Upper lobe of right lung (tissue), 1 donor: ENCODE measurements at regions not wholly inside any gene's neighbourhood (a gene's known extent, or its start where the extent isn't known, plus 50 kb on each side); places are given as distances from the start of the nearest gene placed in this dataset.

Source experiments
- ATAC-seq: fragments of 200-7000 bp; cut with Tn5 transposase; one replicate; pipeline ENCODE4 v1.9.1; 2020; ENCODE audit warnings: mild to moderate bottlenecking, moderate library complexity
- DNase-seq: peaks from one replicate; pipeline ENCODE4 v3.0.0-alpha.2; 2020
- H3K27ac ChIP-seq: fragments of 200-600 bp; one replicate; pipeline ENCODE4 v1.8.0; 2022
- H3K27me3 ChIP-seq: fragments of 200-600 bp; one replicate; pipeline ENCODE4 v1.8.0; 2022; ENCODE audit warnings: mild to moderate bottlenecking
- H3K36me3 ChIP-seq: fragments of 200-600 bp; one replicate; pipeline ENCODE4 v1.8.0; 2022
- H3K4me1 ChIP-seq: fragments of 200-600 bp; one replicate; pipeline ENCODE4 v1.8.0; 2022
- H3K4me3 ChIP-seq: fragments of 200-600 bp; one replicate; pipeline ENCODE4 v1.8.0; 2022; ENCODE audit warnings: mild to moderate bottlenecking
- H3K9me3 ChIP-seq: fragments of 200-600 bp; one replicate; pipeline ENCODE4 v1.8.0; 2022
- CTCF ChIP-seq: fragments of 200-600 bp; IDR thresholded peaks from one replicate; pipeline ENCODE4 v1.8.0; 2022; ENCODE audit warnings: antibody characterized with exemption
- intact Hi-C: fragments of 100-400 bp; cut with DNase I; formaldehyde crosslinking; loops from one replicate; pipeline ENCODE4 v1.11.0; 2022
- donor health status: DM: no; HTN: yes; CAD: no; lungs with severe emphysema.

GRCh38 chr6:67887747-67888545 lies 747.1 kb upstream of the ADGRB3 start:
- intact Hi-C loops = no loop called here
- Histone ChIP-seq H3K4me1 (no peaks in the 10 kb centered on the region), H3K4me3 (no peak overlapping the region), H3K36me3 (no peaks in the 10 kb centered on the region), H3K9me3 (no peaks in the 10 kb centered on the region), H3K27ac (no peak overlapping the region), H3K27me3 (no peaks in the 10 kb centered on the region)
- DNase-seq (no peak), ATAC-seq (no peak)
- TF ChIP-seq CTCF = no peak

GRCh38 chr6:67887419-67887746 lies 747.7 kb upstream of the ADGRB3 start:
- ATAC-seq (no peak), DNase-seq (no peak)
- no peaks in the 10 kb centered on the region for H3K4me1 ChIP-seq
- H3K36me3 ChIP-seq = no peaks in the 10 kb centered on the region
- H3K4me3 ChIP-seq = no peak overlapping the region
- TF ChIP-seq CTCF = no peak
- no peaks in the 10 kb centered on the region for H3K27me3 ChIP-seq
- H3K27ac ChIP-seq = no peak overlapping the region
- no peaks in the 10 kb centered on the region for H3K9me3 ChIP-seq
- intact Hi-C loops = no loop called here

- H3K9me3 ChIP-seq = no peaks in the 10 kb centered on the region
- ATAC-seq (no peak), DNase-seq (no peak)
- no peaks in the 10 kb centered on the region for H3K4me1 ChIP-seq
- no peak overlapping the region for H3K27ac ChIP-seq
- H3K36me3 ChIP-seq = no peaks in the 10 kb centered on the region
- no peak for TF ChIP-seq CTCF
- intact Hi-C loops = no loop called here
- no peak overlapping the region for H3K4me3 ChIP-seq
- H3K27me3 ChIP-seq = no peaks in the 10 kb centered on the region
These were observed 748.2 kb upstream of the ADGRB3 start for GRCh38 chr6:67886840-67887292.

GRCh38 chr6:67886036-67886707 lies 748.9 kb upstream of the ADGRB3 start:
- Histone ChIP-seq H3K27me3 (no peaks in the 10 kb centered on the region), H3K36me3 (no peaks in the 10 kb centered on the region), H3K4me3 (no peak overlapping the region), H3K4me1 (no peaks in the 10 kb centered on the region), H3K9me3 (no peaks in the 10 kb centered on the region), H3K27ac (no peak overlapping the region)
- no peak for DNase-seq
- ATAC-seq = no peak
- no peak for TF ChIP-seq CTCF
- intact Hi-C loops = no loop called here

- ATAC-seq (no peak), DNase-seq (no peak)
- Histone ChIP-seq H3K4me3 (no peak overlapping the region), H3K36me3 (no peaks in the 10 kb centered on the region), H3K9me3 (no peaks in the 10 kb centered on the region), H3K27ac (no peak overlapping the region), H3K27me3 (no peaks in the 10 kb centered on the region), H3K4me1 (no peaks in the 10 kb centered on the region)
- intact Hi-C loops = no loop called here
- no peak for TF ChIP-seq CTCF
These were observed 749.7 kb upstream of the ADGRB3 start for GRCh38 chr6:67885081-67886033.
